WERI-Rb-1 (cell line): ENCODE measurements at regions not wholly inside any gene's neighbourhood (a gene's known extent, or its start where the extent isn't known, plus 50 kb on each side); places are given as distances from the start of the nearest gene placed in this dataset.

Experiments used
- DNase-seq: peaks from one replicate; pipeline ENCODE4 v3.0.0-alpha.2; 2020
- H3K27ac ChIP-seq: fragments of 250-450 bp; sonication (Bioruptor Pico); 2 replicates; pipeline ENCODE4 v1.5.1; 2020; ENCODE audit warnings: mild to moderate bottlenecking, moderate library complexity
- H3K27me3 ChIP-seq: fragments of 250-450 bp; sonication (Bioruptor Pico); 2 replicates; pipeline ENCODE4 v1.5.1; 2021; ENCODE audit warnings: mild to moderate bottlenecking, low read depth, moderate library complexity; ENCODE audit not compliant: insufficient read depth, severe bottlenecking
- H3K36me3 ChIP-seq: fragments of 250-450 bp; sonication (Bioruptor Pico); 2 replicates; pipeline ENCODE4 v1.5.1; 2020; ENCODE audit warnings: mild to moderate bottlenecking, moderate library complexity
- H3K4me3 ChIP-seq: 2 replicates; pipeline ENCODE4 v1.5.1; 2011; ENCODE audit warnings: low read depth, mild to moderate bottlenecking, control low read depth, low read length
- H3K9me3 ChIP-seq: fragments of 250-450 bp; sonication (Bioruptor Pico); 2 replicates; pipeline ENCODE4 v1.5.1; 2021; ENCODE audit warnings: mild to moderate bottlenecking, moderate library complexity; ENCODE audit not compliant: severe bottlenecking
- TF ChIP-seq, protein P1 (sequence below): IDR thresholded peaks from 2 replicates; pipeline ENCODE4 v1.5.1; 2011; ENCODE audit warnings: low read depth, mild to moderate bottlenecking, control low read depth, inconsistent platforms, low read length

- Histone ChIP-seq H3K4me3 (no peak overlapping the region), H3K27me3 (no peaks in the 10 kb centered on the region), H3K36me3 (no peaks in the 10 kb centered on the region), H3K27ac (no peak overlapping the region), H3K9me3 (no peaks in the 10 kb centered on the region)
- TF ChIP-seq, protein P1, sequence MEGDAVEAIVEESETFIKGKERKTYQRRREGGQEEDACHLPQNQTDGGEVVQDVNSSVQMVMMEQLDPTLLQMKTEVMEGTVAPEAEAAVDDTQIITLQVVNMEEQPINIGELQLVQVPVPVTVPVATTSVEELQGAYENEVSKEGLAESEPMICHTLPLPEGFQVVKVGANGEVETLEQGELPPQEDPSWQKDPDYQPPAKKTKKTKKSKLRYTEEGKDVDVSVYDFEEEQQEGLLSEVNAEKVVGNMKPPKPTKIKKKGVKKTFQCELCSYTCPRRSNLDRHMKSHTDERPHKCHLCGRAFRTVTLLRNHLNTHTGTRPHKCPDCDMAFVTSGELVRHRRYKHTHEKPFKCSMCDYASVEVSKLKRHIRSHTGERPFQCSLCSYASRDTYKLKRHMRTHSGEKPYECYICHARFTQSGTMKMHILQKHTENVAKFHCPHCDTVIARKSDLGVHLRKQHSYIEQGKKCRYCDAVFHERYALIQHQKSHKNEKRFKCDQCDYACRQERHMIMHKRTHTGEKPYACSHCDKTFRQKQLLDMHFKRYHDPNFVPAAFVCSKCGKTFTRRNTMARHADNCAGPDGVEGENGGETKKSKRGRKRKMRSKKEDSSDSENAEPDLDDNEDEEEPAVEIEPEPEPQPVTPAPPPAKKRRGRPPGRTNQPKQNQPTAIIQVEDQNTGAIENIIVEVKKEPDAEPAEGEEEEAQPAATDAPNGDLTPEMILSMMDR = no peak
- no peak for DNase-seq
Observed at GRCh38 chr18:30566877-30567276, 475.7 kb downstream of the DSC3 start.

GRCh38 chr18:30562231-30562630, 480.3 kb downstream of the DSC3 start:
- no peak for DNase-seq

DNA sequence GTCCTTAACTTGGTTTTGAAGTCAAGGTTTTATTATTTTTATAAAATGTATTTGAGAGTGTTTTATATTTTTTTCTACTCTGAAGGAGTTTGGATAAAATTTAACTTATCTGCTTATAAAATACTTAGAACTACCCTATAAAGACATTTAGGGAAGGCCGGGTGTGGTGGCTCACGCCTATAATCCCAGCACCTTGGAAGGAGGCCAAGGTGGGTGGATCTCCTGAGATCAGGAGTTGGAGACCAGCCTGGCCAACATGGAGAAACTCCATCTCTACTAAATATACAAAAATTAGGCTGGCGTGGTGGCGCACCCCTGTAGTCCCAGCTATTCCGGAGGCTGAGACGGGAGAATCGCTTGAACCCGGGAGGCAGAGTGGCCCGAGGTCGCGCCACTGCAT, 486.4 kb downstream of the DSC3 start:
- no peak for DNase-seq
- TF ChIP-seq, protein P1 = no peak
- no peak overlapping the region for H3K27ac ChIP-seq

More at GRCh38 chr18:30562231-30562630, 480.3 kb downstream of the DSC3 start:
- Histone ChIP-seq H3K9me3 (no peaks in the 10 kb centered on the region), H3K27ac (no peak overlapping the region), H3K36me3 (no peaks in the 10 kb centered on the region), H3K27me3 (no peaks in the 10 kb centered on the region), H3K4me3 (no peak overlapping the region)
- TF ChIP-seq, protein P1 = no peak

GRCh38 chr18:30545393-30545792, 497.1 kb downstream of the DSC3 start:
- H3K4me3 ChIP-seq = no peak overlapping the region
- TF ChIP-seq, protein P1 = no peak
- DNase-seq = no peak
- H3K27ac ChIP-seq = no peak overlapping the region
- H3K9me3 ChIP-seq = no peaks in the 10 kb centered on the region
- H3K27me3 ChIP-seq = no peaks in the 10 kb centered on the region
- H3K36me3 ChIP-seq = no peaks in the 10 kb centered on the region

More for the DNA sequence above, 486.4 kb downstream of the DSC3 start:
- no peaks in the 10 kb centered on the region for H3K27me3 ChIP-seq
- H3K9me3 ChIP-seq = no peaks in the 10 kb centered on the region
- H3K36me3 ChIP-seq = no peaks in the 10 kb centered on the region
- no peak overlapping the region for H3K4me3 ChIP-seq

DNA sequence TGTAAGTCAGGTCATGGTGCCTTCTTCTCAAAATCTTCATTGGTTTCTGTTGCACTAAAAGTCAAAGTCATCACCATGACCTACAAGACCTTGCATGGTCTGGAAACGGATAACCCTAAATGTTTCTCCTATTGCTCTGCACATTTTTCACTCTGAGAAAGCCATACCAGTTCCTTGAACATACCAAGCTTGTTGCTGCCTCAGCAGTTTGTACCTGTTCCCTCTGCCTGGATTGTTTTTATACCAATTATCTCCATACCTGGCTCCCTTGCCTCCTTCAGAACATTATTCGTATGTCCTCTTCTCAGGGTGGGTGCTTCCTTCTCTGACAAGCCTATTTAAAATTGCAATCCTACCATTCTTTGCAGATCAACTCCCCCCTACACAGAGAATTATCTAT, 498.4 kb downstream of the DSC3 start:
- Histone ChIP-seq H3K27me3 (no peaks in the 10 kb centered on the region), H3K4me3 (no peak overlapping the region), H3K27ac (no peak overlapping the region), H3K9me3 (no peaks in the 10 kb centered on the region), H3K36me3 (no peaks in the 10 kb centered on the region)
- DNase-seq = no peak
- TF ChIP-seq, protein P1 = no peak

- Histone ChIP-seq H3K4me3 (no peak overlapping the region), H3K36me3 (no peaks in the 10 kb centered on the region), H3K9me3 (no peaks in the 10 kb centered on the region), H3K27ac (no peak overlapping the region), H3K27me3 (no peaks in the 10 kb centered on the region)
- no peak for DNase-seq
- TF ChIP-seq, protein P1 = no peak
Observed at GRCh38 chr18:30533716-30534115, 508.8 kb downstream of the DSC3 start.
